WTC11 (cell line): ENCODE measurements at regions not wholly inside any gene's neighbourhood (a gene's known extent, or its start where the extent isn't known, plus 50 kb on each side); places are given as distances from the start of the nearest gene placed in this dataset.

Experiments used
- ATAC-seq: fragments of 200-7000 bp; cut with Tn5 transposase; 2 replicates; pipeline ENCODE4 v1.10.0; 2021; ENCODE audit warnings: mild to moderate bottlenecking, moderate library complexity
- CTCF ChIA-PET: fragments of 300-600 bp; sonication (Branson Sonifier 250); formaldehyde crosslinking; loops from one replicate; lab custom pipeline; 2021; ENCODE audit warnings: antibody characterized with exemption; lab: Charles Lee
- POLR2A ChIA-PET: fragments of 350-600 bp; sonication (Branson Sonifier 250); formaldehyde crosslinking; loops from one replicate; lab custom pipeline; 2021; ENCODE audit warnings: antibody characterized with exemption; lab: Charles Lee
- DNase-seq: peaks from one replicate; pipeline ENCODE4 v3.0.0; 2021; ENCODE audit warnings: low spot score
- H3K27ac Mint-ChIP-seq: 2 replicates; pipeline ENCODE4 v1.8.0; 2021; ENCODE audit warnings: mixed read lengths
- H3K27me3 Mint-ChIP-seq: 2 replicates; pipeline ENCODE4 v1.8.0; 2021; ENCODE audit warnings: low read depth, mild to moderate bottlenecking, moderate library complexity, mixed read lengths
- H3K36me3 Mint-ChIP-seq: 2 replicates; pipeline ENCODE4 v1.8.0; 2021; ENCODE audit warnings: mixed read lengths
- H3K4me1 Mint-ChIP-seq: 2 replicates; pipeline ENCODE4 v1.8.0; 2022; ENCODE audit warnings: mixed read lengths
- H3K4me3 Mint-ChIP-seq: 2 replicates; pipeline ENCODE4 v1.8.0; 2021; ENCODE audit warnings: mild to moderate bottlenecking, moderate library complexity, mixed read lengths
- H3K9me3 Mint-ChIP-seq: 2 replicates; pipeline ENCODE4 v1.8.0; 2021; ENCODE audit warnings: mixed read lengths
- NFATC4 ChIP-seq: fragments of 250-450 bp; sonication (Bioruptor Pico); IDR thresholded peaks from 2 replicates; pipeline ENCODE4 v1.9.0; 2021; ENCODE audit warnings: mild to moderate bottlenecking
- SMAD3 ChIP-seq: sonication (generic); formaldehyde crosslinking; IDR thresholded peaks from 2 replicates; pipeline ENCODE4 v1.8.0; 2022; ENCODE audit warnings: missing genetic modification reagents, mild to moderate bottlenecking, borderline replicate concordance
- SOX15 ChIP-seq: fragments of 250-450 bp; sonication (Bioruptor Pico); IDR thresholded peaks from 2 replicates; pipeline ENCODE4 v1.9.0; 2021; ENCODE audit warnings: mild to moderate bottlenecking
- TCF7 ChIP-seq: sonication (generic); formaldehyde crosslinking; IDR thresholded peaks from 2 replicates; pipeline ENCODE4 v1.8.0; 2022; ENCODE audit warnings: mild to moderate bottlenecking, low read depth, missing genetic modification reagents, moderate library complexity
- ZNF671 ChIP-seq: fragments of 250-450 bp; sonication (Bioruptor Pico); IDR thresholded peaks from 2 replicates; pipeline ENCODE4 v1.8.0; 2021; ENCODE audit warnings: mild to moderate bottlenecking
- TF ChIP-seq, protein P1 (sequence below): fragments of 200-600 bp; IDR thresholded peaks from 2 replicates; pipeline ENCODE4 v1.8.0; 2022; ENCODE audit warnings: antibody characterized with exemption
- TF ChIP-seq, protein P2 (sequence below): fragments of 250-450 bp; sonication (Bioruptor Pico); IDR thresholded peaks from 2 replicates; pipeline ENCODE4 v1.9.0; 2021; ENCODE audit warnings: mild to moderate bottlenecking, borderline replicate concordance
- TF ChIP-seq, protein P3 (sequence below): sonication (generic); formaldehyde crosslinking; IDR thresholded peaks from 2 replicates; pipeline ENCODE4 v1.8.1; 2022; ENCODE audit warnings: low read depth, missing genetic modification reagents, borderline replicate concordance
- TF ChIP-seq, protein P4 (sequence below): sonication (generic); formaldehyde crosslinking; IDR thresholded peaks from 2 replicates; pipeline ENCODE4 v1.8.1; 2023; ENCODE audit warnings: mild to moderate bottlenecking, missing genetic modification reagents
- TF ChIP-seq, protein P5 (sequence below): sonication (generic); formaldehyde crosslinking; IDR thresholded peaks from 2 replicates; pipeline ENCODE4 v1.8.0; 2022; ENCODE audit warnings: mild to moderate bottlenecking, missing genetic modification reagents
- TF ChIP-seq, protein P6 (sequence below): sonication (generic); formaldehyde crosslinking; IDR thresholded peaks from 2 replicates; pipeline ENCODE4 v1.8.1; 2023; ENCODE audit warnings: mild to moderate bottlenecking, missing genetic modification reagents, borderline replicate concordance
- TF ChIP-seq, protein P7 (sequence below): sonication (generic); formaldehyde crosslinking; IDR thresholded peaks from 2 replicates; pipeline ENCODE4 v1.8.1; 2022; ENCODE audit warnings: missing genetic modification reagents, borderline replicate concordance
- TF ChIP-seq, protein P8 (sequence below): fragments of 250-450 bp; sonication (Bioruptor Pico); IDR thresholded peaks from 2 replicates; pipeline ENCODE4 v2.1.2; 2022; ENCODE audit warnings: mild to moderate bottlenecking, moderate library complexity
- TF ChIP-seq, protein P9 (sequence below): sonication (generic); formaldehyde crosslinking; conservative IDR thresholded peaks from 2 replicates; pipeline ENCODE4 v1.8.1; 2022; ENCODE audit warnings: mild to moderate bottlenecking, missing genetic modification reagents

DNA sequence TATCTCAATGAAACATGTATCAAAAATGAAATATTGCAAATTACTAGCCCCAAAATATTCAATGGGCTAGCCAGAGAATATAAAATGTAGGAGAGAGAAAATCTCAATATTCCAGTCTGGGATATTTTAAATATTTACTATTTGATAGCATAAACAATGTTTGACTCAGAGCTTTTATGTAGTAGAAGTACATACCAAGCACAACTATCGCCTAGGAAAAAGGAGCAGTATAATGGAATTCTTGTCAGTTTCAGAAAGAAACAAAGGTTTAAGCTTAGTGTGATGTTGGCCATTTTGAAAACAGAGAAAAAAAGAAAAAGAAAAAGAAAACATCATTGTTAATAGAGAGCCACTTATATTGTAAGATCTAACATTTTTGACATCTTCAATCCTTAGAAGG lies 1961.9 kb upstream of the CELF4 start:
- DNase-seq (no peak), ATAC-seq (no peak)
- Mint-ChIP-seq H3K4me1 (no peaks in the 10 kb centered on the region), H3K9me3 (no peaks in the 10 kb centered on the region), H3K27ac (no peak overlapping the region), H3K27me3 (no peaks in the 10 kb centered on the region), H3K36me3 (no peaks in the 10 kb centered on the region), H3K4me3 (no peak overlapping the region)
- ChIA-PET POLR2A (no interaction called here), CTCF (no interaction called here)
- TF ChIP-seq, protein P1, sequence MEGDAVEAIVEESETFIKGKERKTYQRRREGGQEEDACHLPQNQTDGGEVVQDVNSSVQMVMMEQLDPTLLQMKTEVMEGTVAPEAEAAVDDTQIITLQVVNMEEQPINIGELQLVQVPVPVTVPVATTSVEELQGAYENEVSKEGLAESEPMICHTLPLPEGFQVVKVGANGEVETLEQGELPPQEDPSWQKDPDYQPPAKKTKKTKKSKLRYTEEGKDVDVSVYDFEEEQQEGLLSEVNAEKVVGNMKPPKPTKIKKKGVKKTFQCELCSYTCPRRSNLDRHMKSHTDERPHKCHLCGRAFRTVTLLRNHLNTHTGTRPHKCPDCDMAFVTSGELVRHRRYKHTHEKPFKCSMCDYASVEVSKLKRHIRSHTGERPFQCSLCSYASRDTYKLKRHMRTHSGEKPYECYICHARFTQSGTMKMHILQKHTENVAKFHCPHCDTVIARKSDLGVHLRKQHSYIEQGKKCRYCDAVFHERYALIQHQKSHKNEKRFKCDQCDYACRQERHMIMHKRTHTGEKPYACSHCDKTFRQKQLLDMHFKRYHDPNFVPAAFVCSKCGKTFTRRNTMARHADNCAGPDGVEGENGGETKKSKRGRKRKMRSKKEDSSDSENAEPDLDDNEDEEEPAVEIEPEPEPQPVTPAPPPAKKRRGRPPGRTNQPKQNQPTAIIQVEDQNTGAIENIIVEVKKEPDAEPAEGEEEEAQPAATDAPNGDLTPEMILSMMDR: no peak
- TF ChIP-seq SMAD3 (CRISPR knock-in tag) (no peak), NFATC4 (CRISPR knock-in tag) (no peak), SOX15 (CRISPR knock-in tag) (no peak)
- TF ChIP-seq, protein P2, sequence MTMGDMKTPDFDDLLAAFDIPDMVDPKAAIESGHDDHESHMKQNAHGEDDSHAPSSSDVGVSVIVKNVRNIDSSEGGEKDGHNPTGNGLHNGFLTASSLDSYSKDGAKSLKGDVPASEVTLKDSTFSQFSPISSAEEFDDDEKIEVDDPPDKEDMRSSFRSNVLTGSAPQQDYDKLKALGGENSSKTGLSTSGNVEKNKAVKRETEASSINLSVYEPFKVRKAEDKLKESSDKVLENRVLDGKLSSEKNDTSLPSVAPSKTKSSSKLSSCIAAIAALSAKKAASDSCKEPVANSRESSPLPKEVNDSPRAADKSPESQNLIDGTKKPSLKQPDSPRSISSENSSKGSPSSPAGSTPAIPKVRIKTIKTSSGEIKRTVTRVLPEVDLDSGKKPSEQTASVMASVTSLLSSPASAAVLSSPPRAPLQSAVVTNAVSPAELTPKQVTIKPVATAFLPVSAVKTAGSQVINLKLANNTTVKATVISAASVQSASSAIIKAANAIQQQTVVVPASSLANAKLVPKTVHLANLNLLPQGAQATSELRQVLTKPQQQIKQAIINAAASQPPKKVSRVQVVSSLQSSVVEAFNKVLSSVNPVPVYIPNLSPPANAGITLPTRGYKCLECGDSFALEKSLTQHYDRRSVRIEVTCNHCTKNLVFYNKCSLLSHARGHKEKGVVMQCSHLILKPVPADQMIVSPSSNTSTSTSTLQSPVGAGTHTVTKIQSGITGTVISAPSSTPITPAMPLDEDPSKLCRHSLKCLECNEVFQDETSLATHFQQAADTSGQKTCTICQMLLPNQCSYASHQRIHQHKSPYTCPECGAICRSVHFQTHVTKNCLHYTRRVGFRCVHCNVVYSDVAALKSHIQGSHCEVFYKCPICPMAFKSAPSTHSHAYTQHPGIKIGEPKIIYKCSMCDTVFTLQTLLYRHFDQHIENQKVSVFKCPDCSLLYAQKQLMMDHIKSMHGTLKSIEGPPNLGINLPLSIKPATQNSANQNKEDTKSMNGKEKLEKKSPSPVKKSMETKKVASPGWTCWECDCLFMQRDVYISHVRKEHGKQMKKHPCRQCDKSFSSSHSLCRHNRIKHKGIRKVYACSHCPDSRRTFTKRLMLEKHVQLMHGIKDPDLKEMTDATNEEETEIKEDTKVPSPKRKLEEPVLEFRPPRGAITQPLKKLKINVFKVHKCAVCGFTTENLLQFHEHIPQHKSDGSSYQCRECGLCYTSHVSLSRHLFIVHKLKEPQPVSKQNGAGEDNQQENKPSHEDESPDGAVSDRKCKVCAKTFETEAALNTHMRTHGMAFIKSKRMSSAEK: no peak
- TF ChIP-seq, protein P3, sequence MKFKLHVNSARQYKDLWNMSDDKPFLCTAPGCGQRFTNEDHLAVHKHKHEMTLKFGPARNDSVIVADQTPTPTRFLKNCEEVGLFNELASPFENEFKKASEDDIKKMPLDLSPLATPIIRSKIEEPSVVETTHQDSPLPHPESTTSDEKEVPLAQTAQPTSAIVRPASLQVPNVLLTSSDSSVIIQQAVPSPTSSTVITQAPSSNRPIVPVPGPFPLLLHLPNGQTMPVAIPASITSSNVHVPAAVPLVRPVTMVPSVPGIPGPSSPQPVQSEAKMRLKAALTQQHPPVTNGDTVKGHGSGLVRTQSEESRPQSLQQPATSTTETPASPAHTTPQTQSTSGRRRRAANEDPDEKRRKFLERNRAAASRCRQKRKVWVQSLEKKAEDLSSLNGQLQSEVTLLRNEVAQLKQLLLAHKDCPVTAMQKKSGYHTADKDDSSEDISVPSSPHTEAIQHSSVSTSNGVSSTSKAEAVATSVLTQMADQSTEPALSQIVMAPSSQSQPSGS (CRISPR knock-in tag): no peak
- TF ChIP-seq, protein P4, sequence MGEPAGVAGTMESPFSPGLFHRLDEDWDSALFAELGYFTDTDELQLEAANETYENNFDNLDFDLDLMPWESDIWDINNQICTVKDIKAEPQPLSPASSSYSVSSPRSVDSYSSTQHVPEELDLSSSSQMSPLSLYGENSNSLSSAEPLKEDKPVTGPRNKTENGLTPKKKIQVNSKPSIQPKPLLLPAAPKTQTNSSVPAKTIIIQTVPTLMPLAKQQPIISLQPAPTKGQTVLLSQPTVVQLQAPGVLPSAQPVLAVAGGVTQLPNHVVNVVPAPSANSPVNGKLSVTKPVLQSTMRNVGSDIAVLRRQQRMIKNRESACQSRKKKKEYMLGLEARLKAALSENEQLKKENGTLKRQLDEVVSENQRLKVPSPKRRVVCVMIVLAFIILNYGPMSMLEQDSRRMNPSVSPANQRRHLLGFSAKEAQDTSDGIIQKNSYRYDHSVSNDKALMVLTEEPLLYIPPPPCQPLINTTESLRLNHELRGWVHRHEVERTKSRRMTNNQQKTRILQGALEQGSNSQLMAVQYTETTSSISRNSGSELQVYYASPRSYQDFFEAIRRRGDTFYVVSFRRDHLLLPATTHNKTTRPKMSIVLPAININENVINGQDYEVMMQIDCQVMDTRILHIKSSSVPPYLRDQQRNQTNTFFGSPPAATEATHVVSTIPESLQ (CRISPR knock-in tag): no peak
- TF ChIP-seq, protein P5, sequence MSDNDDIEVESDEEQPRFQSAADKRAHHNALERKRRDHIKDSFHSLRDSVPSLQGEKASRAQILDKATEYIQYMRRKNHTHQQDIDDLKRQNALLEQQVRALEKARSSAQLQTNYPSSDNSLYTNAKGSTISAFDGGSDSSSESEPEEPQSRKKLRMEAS (CRISPR knock-in tag): no peak
- TF ChIP-seq, protein P6, sequence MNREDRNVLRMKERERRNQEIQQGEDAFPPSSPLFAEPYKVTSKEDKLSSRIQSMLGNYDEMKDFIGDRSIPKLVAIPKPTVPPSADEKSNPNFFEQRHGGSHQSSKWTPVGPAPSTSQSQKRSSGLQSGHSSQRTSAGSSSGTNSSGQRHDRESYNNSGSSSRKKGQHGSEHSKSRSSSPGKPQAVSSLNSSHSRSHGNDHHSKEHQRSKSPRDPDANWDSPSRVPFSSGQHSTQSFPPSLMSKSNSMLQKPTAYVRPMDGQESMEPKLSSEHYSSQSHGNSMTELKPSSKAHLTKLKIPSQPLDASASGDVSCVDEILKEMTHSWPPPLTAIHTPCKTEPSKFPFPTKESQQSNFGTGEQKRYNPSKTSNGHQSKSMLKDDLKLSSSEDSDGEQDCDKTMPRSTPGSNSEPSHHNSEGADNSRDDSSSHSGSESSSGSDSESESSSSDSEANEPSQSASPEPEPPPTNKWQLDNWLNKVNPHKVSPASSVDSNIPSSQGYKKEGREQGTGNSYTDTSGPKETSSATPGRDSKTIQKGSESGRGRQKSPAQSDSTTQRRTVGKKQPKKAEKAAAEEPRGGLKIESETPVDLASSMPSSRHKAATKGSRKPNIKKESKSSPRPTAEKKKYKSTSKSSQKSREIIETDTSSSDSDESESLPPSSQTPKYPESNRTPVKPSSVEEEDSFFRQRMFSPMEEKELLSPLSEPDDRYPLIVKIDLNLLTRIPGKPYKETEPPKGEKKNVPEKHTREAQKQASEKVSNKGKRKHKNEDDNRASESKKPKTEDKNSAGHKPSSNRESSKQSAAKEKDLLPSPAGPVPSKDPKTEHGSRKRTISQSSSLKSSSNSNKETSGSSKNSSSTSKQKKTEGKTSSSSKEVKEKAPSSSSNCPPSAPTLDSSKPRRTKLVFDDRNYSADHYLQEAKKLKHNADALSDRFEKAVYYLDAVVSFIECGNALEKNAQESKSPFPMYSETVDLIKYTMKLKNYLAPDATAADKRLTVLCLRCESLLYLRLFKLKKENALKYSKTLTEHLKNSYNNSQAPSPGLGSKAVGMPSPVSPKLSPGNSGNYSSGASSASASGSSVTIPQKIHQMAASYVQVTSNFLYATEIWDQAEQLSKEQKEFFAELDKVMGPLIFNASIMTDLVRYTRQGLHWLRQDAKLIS (CRISPR knock-in tag): no peak

DNA sequence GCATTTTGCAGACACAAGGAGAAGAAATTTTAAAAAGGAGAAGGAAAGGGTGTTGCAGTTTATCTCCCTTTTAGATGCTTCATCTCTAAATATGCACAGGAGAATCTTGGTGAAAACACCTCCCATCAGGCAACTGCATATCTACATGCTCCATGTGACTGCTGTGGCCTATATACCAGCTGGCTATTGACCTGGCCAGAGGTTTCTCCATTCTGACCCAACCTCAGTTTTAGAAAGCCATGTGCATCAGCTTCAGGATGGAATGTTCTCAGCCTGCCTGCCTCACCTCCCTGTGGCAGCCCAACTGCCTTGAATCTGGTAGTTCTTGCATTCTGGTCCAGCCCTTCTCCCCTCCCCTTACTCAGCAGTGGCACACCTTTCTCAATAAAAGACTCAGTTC lies 1958.8 kb upstream of the CELF4 start:
- H3K4me3 Mint-ChIP-seq: no peak overlapping the region
- no peaks in the 10 kb centered on the region for H3K27me3 Mint-ChIP-seq
- CTCF ChIA-PET: no interaction called here
- H3K27ac Mint-ChIP-seq: no peak overlapping the region
- POLR2A ChIA-PET: no interaction called here
- H3K9me3 Mint-ChIP-seq: no peaks in the 10 kb centered on the region
- no peak for ATAC-seq
- no peak for DNase-seq
- no peaks in the 10 kb centered on the region for H3K4me1 Mint-ChIP-seq
- H3K36me3 Mint-ChIP-seq: no peaks in the 10 kb centered on the region
- TF ChIP-seq TCF7 (CRISPR knock-in tag) (no peak), ZNF671 (no peak)
- TF ChIP-seq, protein P7, sequence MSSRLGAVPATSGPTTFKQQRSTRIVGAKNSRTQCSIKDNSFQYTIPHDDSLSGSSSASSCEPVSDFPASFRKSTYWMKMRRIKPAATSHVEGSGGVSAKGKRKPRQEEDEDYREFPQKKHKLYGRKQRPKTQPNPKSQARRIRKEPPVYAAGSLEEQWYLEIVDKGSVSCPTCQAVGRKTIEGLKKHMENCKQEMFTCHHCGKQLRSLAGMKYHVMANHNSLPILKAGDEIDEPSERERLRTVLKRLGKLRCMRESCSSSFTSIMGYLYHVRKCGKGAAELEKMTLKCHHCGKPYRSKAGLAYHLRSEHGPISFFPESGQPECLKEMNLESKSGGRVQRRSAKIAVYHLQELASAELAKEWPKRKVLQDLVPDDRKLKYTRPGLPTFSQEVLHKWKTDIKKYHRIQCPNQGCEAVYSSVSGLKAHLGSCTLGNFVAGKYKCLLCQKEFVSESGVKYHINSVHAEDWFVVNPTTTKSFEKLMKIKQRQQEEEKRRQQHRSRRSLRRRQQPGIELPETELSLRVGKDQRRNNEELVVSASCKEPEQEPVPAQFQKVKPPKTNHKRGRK (CRISPR knock-in tag): no peak
- TF ChIP-seq, protein P8, sequence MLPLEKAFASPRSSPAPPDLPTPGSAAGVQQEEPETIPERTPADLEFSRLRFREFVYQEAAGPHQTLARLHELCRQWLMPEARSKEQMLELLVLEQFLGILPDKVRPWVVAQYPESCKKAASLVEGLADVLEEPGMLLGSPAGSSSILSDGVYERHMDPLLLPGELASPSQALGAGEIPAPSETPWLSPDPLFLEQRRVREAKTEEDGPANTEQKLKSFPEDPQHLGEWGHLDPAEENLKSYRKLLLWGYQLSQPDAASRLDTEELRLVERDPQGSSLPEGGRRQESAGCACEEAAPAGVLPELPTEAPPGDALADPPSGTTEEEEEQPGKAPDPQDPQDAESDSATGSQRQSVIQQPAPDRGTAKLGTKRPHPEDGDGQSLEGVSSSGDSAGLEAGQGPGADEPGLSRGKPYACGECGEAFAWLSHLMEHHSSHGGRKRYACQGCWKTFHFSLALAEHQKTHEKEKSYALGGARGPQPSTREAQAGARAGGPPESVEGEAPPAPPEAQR (CRISPR knock-in tag): no peak
- TF ChIP-seq, protein P9, sequence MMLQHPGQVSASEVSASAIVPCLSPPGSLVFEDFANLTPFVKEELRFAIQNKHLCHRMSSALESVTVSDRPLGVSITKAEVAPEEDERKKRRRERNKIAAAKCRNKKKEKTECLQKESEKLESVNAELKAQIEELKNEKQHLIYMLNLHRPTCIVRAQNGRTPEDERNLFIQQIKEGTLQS: no peak
